GM12878 (cell line): ENCODE measurements at regions not wholly inside any gene's neighbourhood (a gene's known extent, or its start where the extent isn't known, plus 50 kb on each side); places are given as distances from the start of the nearest gene placed in this dataset.

Source experiments
- BCL11A ChIP-seq: IDR thresholded peaks from 2 replicates; pipeline ENCODE4 v1.6.1; 2011; ENCODE audit warnings: low read depth, low read length
- CBFB ChIP-seq: IDR thresholded peaks from 2 replicates; pipeline ENCODE4 v1.6.1; 2016; ENCODE audit warnings: antibody characterized with exemption, low read depth
- CREM ChIP-seq: IDR thresholded peaks from 2 replicates; pipeline ENCODE4 v1.6.1; 2014; ENCODE audit warnings: antibody characterized with exemption, low read depth
- HDAC6 ChIP-seq: fragments of 200-600 bp; sonication (generic); IDR thresholded peaks from one replicate; pipeline ENCODE4 v1.8.0; 2017; ENCODE audit warnings: antibody characterized with exemption; ENCODE audit not compliant: unreplicated experiment
- HDGF ChIP-seq: fragments of 450-650 bp; IDR thresholded peaks from 2 replicates; pipeline ENCODE4 v1.6.1; 2016; ENCODE audit warnings: antibody characterized with exemption
- IKZF1 ChIP-seq: fragments of 450-650 bp; conservative IDR thresholded peaks from 2 replicates; pipeline ENCODE4 v1.6.1; 2017; ENCODE audit warnings: antibody characterized with exemption, mild to moderate bottlenecking
- JUNB ChIP-seq: IDR thresholded peaks from 2 replicates; pipeline ENCODE4 v1.6.1; 2016; ENCODE audit warnings: antibody characterized with exemption, mild to moderate bottlenecking
- MTA3 ChIP-seq: IDR thresholded peaks from 2 replicates; pipeline ENCODE4 v1.6.1; 2012; ENCODE audit warnings: low read length, inconsistent platforms, borderline replicate concordance
- MYC ChIP-seq: IDR thresholded peaks from 2 replicates; pipeline ENCODE4 v1.6.1; 2011; ENCODE audit warnings: mild to moderate bottlenecking, low read length, moderate library complexity, inconsistent platforms; ENCODE audit not compliant: insufficient read depth, insufficient replicate concordance, insufficient read length, severe bottlenecking
- PAX8 ChIP-seq: fragments of 450-650 bp; IDR thresholded peaks from 2 replicates; pipeline ENCODE4 v1.6.1; 2017; ENCODE audit warnings: mild to moderate bottlenecking, moderate library complexity
- POLR2A ChIP-seq: IDR thresholded peaks from 2 replicates; pipeline ENCODE4 v1.6.1; 2011; ENCODE audit warnings: low read depth, mild to moderate bottlenecking, low read length
- RCOR1 ChIP-seq: conservative IDR thresholded peaks from 2 replicates; pipeline ENCODE4 v1.6.1; 2012; ENCODE audit warnings: low read depth, low read length, improper control_type of control experiment
- RELA ChIP-seq: fragments of 450-650 bp; IDR thresholded peaks from 2 replicates; pipeline ENCODE4 v1.8.0; 2014; ENCODE audit warnings: borderline replicate concordance; ENCODE audit not compliant: partially characterized antibody
- RFX5 ChIP-seq: IDR thresholded peaks from 2 replicates; pipeline ENCODE4 v1.6.1; 2011; ENCODE audit warnings: low read depth, low read length, improper control_type of control experiment
- SMC3 ChIP-seq: IDR thresholded peaks from 2 replicates; pipeline ENCODE4 v1.6.1; 2011; ENCODE audit warnings: low read length, improper control_type of control experiment, borderline replicate concordance
- SP1 ChIP-seq: IDR thresholded peaks from one replicate; pipeline ENCODE4 v1.6.1; 2011; ENCODE audit warnings: low read depth, low read length
- ZBED1 ChIP-seq: IDR thresholded peaks from 2 replicates; pipeline ENCODE4 v1.6.1; 2016; ENCODE audit warnings: borderline replicate concordance
- ZNF217 ChIP-seq: fragments of 450-650 bp; IDR thresholded peaks from 2 replicates; pipeline ENCODE4 v1.6.1; 2017; ENCODE audit warnings: antibody characterized with exemption, mild to moderate bottlenecking
- ZZZ3 ChIP-seq: IDR thresholded peaks from 2 replicates; pipeline ENCODE4 v1.6.1; 2011; ENCODE audit warnings: low read depth; ENCODE audit not compliant: control insufficient read depth, insufficient read length
- TF ChIP-seq, protein P1 (sequence below): fragments of 450-650 bp; IDR thresholded peaks from 2 replicates; pipeline ENCODE4 v1.6.1; 2017; ENCODE audit warnings: low read depth, mild to moderate bottlenecking, moderate library complexity
- TF ChIP-seq, protein P2 (sequence below): IDR thresholded peaks from 2 replicates; pipeline ENCODE4 v1.6.1; 2012; ENCODE audit warnings: low read length, inconsistent platforms
- TF ChIP-seq, protein P3 (sequence below): fragments of 450-650 bp; IDR thresholded peaks from 2 replicates; pipeline ENCODE4 v1.6.1; 2018; ENCODE audit warnings: mild to moderate bottlenecking, low read depth, moderate library complexity; ENCODE audit not compliant: partially characterized antibody
- TF ChIP-seq, protein P4 (sequence below): IDR thresholded peaks from 2 replicates; pipeline ENCODE4 v1.6.1; 2011; ENCODE audit warnings: mild to moderate bottlenecking, low read depth, low read length, moderate library complexity; ENCODE audit not compliant: insufficient replicate concordance
- TF ChIP-seq, protein P5 (sequence below): fragments of 450-650 bp; IDR thresholded peaks from 2 replicates; pipeline ENCODE4 v1.6.1; 2017; ENCODE audit warnings: mild to moderate bottlenecking

DNA sequence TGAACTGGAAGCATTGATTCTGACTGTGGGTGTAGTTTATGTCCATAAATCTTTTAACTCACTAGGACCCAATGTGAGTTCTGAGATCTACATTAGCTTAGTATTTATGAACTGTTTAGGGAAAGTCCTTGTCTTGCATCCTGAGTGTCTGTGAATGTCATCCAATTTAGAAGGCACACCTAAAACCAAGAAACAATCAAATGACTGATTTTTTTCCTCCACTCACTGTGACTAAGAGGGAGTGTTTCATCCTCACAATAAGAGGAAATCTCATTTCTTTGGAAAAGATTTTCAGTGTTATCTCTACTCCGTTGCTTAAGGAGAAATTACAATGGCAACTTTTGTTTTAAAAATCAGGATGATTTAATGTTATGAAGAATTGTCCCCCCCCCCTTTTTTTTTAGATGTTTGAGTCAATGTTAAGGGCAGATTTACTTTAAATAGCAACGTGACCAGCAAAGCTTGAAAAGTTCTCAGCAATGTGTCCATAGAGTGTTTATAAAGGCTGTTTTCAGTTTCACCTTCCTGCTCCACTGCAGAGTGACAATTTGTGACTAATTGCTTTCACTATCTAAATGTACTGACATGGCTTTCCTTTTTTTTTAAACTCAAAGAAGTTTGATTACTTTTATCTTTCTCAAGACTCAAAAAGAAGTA lies 173.0 kb downstream of the SPCS3 start (continued):
- TF ChIP-seq, protein P1, sequence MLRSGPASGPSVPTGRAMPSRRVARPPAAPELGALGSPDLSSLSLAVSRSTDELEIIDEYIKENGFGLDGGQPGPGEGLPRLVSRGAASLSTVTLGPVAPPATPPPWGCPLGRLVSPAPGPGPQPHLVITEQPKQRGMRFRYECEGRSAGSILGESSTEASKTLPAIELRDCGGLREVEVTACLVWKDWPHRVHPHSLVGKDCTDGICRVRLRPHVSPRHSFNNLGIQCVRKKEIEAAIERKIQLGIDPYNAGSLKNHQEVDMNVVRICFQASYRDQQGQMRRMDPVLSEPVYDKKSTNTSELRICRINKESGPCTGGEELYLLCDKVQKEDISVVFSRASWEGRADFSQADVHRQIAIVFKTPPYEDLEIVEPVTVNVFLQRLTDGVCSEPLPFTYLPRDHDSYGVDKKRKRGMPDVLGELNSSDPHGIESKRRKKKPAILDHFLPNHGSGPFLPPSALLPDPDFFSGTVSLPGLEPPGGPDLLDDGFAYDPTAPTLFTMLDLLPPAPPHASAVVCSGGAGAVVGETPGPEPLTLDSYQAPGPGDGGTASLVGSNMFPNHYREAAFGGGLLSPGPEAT, result peak; percentile 38; the same call in 1 of the 2 replicates
- TF ChIP-seq SMC3 (no peak), MYC (no peak), PAX8 (no peak), MTA3 (no peak), CBFB (no peak), JUNB (peak; percentile 27; the same call in 1 of the 2 replicates), POLR2A (no peak), IKZF1 (peak; percentile 24; the same call in 1 of the 2 replicates), SP1 (peak; percentile 18), HDGF (no peak), ZBED1 (no peak; the same call in 1 of the 2 replicates), RELA (no peak), CREM (peak; percentile 43; the same call in 1 of the 2 replicates), RFX5 (no peak), ZNF217 (peak; percentile 66; the same call in 1 of the 2 replicates), RCOR1 (0 out of 2 replicates have a peak, but pooled peaks have one; percentile 61), HDAC6 (no peak), ZZZ3 (no peak), BCL11A (peak; percentile 63)
- TF ChIP-seq, protein P2, sequence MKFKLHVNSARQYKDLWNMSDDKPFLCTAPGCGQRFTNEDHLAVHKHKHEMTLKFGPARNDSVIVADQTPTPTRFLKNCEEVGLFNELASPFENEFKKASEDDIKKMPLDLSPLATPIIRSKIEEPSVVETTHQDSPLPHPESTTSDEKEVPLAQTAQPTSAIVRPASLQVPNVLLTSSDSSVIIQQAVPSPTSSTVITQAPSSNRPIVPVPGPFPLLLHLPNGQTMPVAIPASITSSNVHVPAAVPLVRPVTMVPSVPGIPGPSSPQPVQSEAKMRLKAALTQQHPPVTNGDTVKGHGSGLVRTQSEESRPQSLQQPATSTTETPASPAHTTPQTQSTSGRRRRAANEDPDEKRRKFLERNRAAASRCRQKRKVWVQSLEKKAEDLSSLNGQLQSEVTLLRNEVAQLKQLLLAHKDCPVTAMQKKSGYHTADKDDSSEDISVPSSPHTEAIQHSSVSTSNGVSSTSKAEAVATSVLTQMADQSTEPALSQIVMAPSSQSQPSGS, result peak; percentile 75
- TF ChIP-seq, protein P3, sequence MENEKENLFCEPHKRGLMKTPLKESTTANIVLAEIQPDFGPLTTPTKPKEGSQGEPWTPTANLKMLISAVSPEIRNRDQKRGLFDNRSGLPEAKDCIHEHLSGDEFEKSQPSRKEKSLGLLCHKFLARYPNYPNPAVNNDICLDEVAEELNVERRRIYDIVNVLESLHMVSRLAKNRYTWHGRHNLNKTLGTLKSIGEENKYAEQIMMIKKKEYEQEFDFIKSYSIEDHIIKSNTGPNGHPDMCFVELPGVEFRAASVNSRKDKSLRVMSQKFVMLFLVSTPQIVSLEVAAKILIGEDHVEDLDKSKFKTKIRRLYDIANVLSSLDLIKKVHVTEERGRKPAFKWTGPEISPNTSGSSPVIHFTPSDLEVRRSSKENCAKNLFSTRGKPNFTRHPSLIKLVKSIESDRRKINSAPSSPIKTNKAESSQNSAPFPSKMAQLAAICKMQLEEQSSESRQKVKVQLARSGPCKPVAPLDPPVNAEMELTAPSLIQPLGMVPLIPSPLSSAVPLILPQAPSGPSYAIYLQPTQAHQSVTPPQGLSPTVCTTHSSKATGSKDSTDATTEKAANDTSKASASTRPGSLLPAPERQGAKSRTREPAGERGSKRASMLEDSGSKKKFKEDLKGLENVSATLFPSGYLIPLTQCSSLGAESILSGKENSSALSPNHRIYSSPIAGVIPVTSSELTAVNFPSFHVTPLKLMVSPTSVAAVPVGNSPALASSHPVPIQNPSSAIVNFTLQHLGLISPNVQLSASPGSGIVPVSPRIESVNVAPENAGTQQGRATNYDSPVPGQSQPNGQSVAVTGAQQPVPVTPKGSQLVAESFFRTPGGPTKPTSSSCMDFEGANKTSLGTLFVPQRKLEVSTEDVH, result no peak
- TF ChIP-seq, protein P4, sequence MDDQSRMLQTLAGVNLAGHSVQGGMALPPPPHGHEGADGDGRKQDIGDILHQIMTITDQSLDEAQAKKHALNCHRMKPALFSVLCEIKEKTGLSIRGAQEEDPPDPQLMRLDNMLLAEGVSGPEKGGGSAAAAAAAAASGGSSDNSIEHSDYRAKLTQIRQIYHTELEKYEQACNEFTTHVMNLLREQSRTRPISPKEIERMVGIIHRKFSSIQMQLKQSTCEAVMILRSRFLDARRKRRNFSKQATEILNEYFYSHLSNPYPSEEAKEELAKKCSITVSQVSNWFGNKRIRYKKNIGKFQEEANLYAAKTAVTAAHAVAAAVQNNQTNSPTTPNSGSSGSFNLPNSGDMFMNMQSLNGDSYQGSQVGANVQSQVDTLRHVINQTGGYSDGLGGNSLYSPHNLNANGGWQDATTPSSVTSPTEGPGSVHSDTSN, result peak; percentile 77
- TF ChIP-seq, protein P5, sequence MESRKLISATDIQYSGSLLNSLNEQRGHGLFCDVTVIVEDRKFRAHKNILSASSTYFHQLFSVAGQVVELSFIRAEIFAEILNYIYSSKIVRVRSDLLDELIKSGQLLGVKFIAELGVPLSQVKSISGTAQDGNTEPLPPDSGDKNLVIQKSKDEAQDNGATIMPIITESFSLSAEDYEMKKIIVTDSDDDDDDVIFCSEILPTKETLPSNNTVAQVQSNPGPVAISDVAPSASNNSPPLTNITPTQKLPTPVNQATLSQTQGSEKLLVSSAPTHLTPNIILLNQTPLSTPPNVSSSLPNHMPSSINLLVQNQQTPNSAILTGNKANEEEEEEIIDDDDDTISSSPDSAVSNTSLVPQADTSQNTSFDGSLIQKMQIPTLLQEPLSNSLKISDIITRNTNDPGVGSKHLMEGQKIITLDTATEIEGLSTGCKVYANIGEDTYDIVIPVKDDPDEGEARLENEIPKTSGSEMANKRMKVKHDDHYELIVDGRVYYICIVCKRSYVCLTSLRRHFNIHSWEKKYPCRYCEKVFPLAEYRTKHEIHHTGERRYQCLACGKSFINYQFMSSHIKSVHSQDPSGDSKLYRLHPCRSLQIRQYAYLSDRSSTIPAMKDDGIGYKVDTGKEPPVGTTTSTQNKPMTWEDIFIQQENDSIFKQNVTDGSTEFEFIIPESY, result no peak
